GM18909 (cell line): ENCODE measurements at regions not wholly inside any gene's neighbourhood (a gene's known extent, or its start where the extent isn't known, plus 50 kb on each side); places are given as distances from the start of the nearest gene placed in this dataset.
"Not testable (repeated sequence)": the region's sequence is repeated elsewhere in the genome, so short reads cannot be mapped to it uniquely, and the experiment has no call there.

ENCODE experiments used
- ATAC-seq: cut with Tn5 transposase; IDR thresholded peaks from one replicate; pipeline ENCODE4 v1.9.1; 2021; ENCODE audit warnings: mild to moderate bottlenecking; ENCODE audit not compliant: unreplicated experiment, poor library complexity

DNA sequence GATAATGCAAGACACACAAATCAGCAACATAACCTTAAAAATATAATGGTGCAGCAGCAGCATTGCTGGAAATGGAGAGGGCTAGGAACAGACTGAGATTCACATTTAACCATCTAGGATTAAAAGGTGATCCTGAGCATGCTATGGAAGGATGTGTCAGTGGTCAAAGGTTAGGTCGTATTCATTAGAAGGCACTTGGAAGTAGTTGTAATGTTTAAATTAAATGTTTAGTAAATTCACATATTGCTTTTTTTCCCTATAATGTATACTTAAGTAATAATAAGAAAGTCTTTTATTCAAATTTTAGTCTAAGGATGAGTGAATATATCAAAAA is 368.6 kb upstream of the PDE3A start:
- ATAC-seq, result no peak

DNA sequence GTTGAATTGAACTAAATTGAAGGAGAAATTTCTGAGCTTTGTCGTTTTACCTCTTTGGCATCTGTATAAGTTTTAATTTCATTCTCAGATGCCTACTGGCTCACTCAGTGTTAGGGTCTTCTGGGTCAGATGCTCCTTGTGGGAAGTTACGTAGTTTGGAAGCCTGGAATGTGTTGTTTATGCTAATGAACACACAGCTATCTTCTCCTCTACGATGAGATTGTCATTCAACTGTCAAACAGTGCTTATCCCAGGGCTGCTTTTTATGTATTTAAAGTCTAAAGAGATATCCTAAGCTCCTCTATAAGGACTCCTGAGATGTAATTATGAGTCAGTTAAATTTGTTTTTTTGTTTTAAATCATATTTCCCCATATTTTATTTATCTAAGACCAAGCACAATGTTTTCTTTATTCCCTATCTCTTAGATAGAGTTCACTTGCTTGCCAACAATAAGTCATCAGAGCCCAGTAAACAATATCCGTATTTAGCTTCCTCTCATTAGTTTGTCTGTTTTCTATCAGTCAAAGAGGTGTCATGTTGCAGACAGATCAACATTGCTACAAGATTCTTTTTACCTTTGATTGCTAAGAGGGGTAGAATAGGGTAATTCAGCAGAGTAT is 368.0 kb upstream of the PDE3A start:
- no peak for ATAC-seq

DNA sequence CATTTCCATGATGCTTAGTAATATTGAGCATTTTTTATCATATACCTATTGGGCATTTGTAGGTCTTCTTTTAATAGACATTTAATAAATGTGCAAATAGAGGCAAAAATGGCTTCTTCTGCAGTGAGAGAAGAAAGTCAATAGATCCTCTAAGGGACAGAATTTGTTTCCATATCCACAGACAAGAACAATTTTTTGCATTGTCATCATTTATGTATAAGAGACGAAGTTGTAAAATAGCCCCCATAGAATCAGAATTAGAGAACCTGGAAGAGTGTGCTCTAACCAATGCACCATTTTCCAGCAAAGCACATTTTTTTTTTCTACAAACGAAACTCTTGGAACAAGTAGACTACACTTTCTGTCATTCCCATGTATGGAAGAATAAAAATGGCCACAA is 365.1 kb upstream of the PDE3A start:
- no peak for ATAC-seq

DNA sequence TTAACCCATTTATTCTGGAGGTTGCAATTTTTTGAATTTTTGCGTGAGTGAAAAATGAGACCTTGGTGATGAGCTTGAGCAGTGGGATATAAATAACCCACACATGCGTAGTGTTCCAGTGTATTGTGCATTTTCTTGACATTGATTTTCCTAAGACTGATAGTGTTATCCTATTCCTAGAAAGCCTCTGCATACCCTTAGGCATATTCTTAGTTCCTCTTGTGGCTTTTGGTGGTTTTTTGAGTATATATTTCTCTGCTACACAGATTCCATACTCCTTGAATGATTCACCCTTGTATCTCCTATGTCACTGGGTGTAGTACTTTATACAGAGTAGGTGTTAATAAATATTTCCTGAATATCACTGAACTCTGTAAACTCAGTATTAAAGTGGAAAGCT is 363.4 kb upstream of the PDE3A start:
- no peak for ATAC-seq

DNA sequence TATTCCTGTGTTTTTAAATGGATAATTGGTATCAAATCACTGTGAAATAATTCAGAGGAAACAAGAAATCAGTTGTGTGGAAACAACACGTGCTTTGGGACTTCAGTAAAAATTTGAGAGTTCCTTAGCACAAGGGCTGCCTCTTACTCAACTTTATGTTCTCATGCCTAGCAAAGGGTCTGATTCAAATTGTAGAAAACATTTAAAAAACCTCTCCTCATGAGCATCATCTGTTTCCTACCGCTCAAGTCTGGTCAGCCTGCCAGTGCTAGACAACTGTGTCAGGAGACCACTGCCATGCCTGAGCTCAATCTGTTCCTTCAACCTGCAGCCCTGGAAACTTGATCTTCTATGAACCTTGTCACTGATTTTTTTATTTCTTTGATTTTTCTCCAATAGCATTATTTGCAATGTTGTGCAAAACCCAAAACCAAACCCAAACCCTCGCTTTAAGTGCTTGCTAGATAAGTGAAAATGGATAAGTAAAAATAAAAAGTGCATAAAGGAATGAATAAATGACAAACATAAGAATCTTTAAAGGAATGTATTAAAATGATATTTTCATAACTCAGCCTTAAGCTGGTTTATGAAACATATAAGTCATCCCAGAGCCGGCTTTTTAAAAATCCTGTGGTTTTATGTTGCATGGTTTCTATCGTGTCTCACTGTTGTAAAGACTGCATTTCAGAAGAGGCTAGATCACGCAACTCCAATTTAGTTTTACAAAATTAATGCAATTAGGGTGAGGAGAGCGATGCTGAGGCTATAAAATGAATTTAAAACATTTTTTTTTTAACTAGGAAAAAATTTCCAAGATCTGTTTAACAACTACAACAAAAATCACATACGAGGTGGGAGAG is 361.2 kb upstream of the PDE3A start:
- ATAC-seq, result no peak

DNA sequence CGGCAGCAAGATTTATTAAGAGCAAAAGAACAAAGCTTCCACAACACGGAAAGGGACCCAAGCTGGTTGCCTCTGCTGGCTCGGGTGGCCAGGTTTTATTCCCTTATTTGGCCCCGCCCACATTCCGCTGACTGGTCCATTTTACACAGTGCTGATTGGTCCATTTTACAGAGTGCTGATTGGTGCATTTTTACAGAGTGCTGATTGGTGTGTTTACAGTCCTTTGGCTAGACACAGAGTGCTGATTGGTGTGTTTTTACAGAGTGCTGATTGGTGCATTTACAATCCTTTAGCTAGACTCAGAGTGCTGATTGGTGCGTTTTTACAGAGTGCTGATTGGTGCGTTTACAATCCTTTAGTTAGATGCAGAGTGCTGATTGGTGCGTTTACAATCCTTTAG is 358.4 kb upstream of the PDE3A start:
- not testable (repeated sequence) for ATAC-seq

DNA sequence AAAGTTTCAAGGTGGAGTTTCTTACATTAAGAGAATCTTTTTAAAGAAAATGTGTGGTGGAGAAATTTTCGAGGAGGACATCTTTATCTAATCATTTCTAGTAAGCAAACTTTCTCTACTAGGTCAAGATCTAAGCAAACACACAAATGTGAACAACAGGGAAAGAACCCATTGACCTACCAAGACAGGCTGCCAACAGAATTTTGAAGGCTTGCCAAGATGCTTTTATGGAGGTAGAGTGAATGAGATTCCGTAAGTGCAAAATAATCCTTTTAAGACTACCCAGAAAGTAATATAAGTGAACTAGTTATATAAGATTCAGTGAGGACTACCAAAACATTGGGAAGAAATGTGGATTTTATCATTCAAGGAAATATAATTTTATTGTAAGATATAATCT is 357.1 kb upstream of the PDE3A start:
- no peak for ATAC-seq

DNA sequence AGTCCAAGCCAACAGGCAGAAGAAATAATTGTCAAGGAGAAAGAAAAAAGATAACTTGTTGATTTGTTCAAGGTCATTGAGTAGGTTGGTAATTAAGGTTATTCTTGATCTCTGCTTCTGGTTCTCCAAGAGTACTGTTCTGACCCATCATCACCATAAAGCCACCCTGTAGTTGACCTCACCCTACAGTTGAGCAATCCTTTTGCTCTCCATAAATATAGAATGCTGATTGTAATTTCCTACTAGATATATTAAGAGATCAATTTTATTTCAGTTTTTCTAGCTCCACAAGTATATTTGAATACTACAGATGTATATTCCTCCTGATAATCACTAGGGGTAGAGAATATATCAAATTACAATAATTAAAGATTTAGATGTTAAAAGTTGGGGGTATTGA is 350.5 kb upstream of the PDE3A start:
- no peak for ATAC-seq

DNA sequence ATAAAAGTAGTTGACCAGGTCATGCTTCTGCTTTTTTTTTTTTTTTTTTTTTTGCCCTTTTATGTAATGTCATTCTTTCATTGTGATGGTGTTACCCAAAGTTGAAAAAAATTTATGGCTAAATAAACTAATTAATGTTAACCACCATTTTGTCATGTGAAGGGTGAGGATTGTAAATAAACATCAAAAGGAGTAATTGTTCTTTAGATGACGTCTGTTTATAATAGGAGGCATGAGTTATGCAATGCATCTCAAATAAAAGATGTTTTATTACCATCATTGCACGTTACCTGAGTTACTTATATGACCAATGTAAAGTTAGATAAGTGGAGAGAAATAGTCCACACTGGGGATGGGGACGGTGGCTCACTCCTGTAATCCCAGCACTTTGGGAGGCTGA is 349.9 kb upstream of the PDE3A start:
- ATAC-seq, result no peak

DNA sequence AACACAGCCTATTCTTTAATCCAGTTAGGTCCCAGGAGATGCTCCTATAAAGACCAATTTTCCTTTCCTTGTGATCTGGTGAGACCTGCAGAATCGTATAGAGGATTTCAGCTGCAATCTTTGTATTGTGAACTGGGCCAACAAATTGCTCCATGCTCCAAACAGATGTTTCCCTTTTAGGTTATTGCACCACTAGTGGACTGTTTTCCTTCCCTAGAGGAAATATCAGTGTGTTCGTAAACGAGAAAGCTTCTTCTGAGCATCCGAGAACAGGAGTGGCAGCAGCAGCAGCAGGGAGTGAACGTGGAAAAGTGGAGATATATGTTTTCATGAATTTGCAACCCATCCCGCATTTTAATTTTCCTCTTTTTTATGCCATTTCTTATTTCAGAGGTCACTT is 344.1 kb upstream of the PDE3A start:
- ATAC-seq, result no peak

DNA sequence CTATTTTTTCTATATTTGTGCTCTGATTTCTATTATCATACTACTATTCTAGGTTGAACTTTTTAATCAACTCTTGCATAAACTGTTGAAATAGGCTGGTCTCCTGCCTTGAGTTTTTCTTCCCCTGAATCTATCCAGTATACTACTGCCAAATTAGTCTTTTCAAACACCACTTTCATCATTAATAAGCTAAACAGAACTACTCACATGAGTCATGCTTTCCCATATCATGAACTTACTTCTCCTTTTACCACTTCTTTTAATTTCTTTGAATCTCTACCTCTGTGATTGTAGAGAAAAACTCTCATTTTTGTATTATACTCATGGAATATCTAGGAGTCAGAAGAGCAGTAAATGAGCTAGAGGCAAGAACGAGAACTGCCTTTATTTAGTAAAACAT is 340.3 kb upstream of the PDE3A start:
- ATAC-seq, result no peak

DNA sequence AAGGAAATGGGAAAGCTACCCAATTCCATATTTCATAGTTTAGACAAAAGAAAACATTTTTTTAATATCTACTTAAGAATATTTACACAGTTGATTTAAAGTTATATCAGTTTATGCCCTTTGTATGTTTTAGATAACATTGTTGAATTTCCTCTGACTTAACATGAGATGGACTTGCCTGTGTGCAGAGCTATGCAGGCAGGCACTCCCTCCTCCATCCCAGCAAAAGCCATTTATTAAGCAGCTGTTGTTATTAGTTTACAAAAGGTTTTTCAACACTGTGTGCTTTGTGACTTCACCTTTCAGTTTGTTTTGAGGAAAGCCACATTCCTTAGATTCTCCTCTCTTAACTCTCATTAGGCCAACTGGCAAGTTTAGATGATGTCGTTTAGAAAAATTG is 337.5 kb upstream of the PDE3A start:
- no peak for ATAC-seq

DNA sequence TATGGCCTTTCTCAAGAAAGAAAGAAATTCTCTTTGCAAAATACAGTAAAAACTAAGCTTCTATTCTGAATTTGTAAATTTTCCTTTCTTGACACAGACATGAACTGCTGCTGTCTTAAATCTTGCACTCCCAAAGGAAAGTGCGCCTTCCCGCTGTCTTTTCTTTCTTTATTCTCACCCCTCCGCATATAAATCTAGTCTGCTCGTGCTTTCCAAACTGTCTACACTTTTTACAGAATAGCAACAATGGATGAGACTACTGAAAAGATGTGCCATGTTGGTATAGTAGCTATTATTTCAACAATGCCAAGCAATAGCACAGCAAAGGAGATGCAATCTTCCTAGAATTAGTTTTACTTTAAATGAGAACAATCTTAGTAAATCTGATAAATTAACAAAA is 328.8 kb upstream of the PDE3A start:
- no peak for ATAC-seq

DNA sequence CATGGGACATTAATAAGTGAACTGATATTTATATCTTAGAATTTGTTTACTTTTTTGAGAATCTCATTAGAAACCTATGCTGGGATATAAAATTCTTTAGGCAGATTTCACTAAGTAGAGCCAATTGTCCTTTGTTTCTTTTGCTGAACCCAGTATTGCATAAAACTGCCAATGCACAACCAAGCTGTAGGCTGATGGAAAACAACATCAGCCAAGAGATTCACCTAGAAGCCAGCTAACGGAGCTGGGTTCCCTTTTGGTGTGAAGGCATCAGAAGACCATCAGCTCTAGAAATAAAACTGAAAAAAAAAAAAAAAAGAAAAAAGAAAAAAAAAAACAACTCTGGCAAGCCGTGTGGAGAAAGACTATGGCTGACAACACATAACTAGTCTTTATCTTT is 328.2 kb upstream of the PDE3A start:
- no peak for ATAC-seq

DNA sequence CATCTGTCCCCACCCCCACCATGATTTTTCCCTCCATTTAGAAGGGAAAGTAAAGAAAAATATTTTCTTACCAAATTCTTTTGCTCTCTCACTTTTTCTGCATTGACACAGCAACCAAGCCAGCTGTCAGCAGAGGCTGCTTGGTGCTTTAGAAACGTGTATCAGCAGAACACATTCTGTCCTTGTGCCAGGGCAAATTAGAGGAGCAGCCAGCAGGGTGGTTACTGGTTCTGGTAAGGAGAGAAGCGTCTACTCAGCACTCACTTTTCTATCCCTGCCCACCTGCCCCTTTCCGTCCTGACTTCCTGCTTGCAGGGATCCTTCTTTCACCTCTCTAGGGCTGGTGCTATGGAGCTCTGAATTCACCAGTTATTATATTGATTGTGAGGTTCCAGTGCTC is 327.5 kb upstream of the PDE3A start:
- no peak for ATAC-seq

DNA sequence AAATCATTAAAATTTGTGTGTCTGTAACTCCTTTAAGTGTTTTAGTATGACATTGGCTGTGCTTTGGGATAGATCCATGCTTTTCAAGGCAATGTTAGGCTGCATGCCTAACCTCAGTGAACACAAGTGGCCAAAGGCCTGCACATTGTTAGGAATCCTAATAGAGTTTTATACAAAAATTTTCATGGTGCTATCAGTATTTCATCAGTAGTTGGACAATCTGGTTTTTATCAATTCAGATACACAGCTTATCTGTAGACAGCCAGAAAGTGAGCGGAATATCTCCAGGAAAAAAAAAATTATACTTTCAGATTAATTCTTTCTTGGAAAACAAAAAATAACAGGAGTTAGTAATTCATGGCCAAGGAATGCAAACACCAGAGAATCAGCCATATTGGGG is 324.0 kb upstream of the PDE3A start:
- no peak for ATAC-seq

DNA sequence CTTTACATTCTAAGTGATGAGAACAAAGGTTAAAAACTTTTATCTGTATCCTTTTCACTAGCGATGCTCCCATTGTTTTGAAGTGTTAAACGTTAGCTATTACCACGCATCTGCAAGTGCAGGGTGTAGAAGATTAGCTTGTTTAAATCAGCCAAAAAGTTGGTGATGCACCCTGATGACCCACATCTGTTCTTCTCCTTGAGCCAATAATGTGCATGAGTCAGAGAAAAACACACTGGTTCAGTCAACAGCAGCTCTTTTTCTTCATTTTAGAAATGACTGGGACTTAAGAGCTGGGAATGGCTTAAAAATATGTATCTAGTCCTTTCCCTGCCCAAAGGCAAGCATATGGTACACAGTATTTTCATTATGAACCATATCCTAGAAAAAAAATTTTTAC is 323.5 kb upstream of the PDE3A start:
- ATAC-seq, result no peak

DNA sequence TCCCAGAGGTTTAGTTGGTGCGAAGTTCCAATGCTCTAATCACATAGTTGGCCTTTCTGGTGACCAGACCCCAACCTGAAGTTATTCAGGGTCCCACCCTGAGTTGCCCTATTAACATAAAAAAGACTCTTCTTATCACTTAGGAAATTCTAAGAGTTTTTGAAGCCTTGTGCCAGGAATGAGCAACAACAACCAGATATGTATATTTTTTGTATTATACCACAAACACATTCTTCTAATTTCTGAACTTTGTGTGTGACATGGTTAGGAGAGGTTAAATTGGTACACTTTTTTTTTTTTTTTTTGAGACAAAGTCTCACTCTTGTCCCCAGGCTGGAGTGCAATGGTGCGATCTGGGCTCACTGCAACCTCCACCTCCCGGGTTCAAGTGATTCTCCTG is 320.4 kb upstream of the PDE3A start:
- ATAC-seq, result no peak

DNA sequence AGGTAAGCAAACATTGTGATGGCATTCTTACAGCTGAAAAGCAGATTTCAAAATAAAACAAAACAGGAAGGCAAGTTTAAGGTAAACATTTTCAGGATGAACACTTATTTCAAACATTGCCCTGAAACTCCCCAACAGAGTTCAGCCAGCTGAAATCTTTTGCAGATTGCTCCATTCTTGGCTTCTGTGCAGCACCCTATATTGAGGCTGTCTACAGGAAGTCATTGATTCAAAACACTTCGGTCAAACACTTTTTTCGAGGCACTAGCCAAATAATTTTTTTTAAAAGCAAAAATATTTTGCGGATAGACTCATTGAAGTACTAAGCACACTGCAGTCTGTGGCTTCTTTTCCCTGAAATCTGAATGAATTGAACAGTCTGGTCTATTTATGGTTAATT is 318.1 kb upstream of the PDE3A start:
- ATAC-seq, result no peak

DNA sequence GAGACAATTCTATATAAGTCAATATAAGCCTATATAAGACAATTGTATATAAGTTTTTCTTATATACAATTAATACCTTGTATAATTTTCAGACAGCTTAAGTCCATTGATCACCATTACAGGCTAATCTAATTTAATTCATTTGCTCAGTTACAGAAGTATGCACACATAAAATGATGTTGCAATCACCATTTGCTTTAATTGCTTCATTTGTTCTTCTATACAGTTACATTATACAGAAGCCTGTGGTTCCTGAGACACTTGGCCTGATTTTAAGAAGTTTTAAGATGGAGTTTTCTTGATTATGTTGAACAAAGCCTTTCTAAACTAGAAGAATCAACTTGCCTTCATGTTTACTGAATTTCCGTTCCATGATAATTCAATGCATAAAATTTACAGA is 314.6 kb upstream of the PDE3A start:
- ATAC-seq, result no peak

DNA sequence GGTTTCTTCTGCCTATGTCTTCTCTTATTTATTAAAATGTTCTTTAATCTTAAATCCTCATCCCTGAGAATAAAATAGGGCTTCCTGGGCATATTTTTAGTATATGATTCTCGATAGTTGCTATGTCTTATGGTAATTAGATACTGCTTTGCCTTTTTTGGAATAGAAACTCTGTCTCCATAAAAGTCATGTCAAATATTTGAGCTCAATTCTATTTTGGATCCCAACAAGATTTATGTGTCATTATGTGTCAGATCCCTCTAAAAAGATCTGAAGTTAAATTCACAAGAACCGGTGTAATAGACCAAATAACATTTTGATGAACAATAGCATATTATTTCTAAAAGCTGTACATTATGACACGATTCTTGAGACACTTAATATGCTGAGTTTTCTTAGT is 312.5 kb upstream of the PDE3A start:
- no peak for ATAC-seq

DNA sequence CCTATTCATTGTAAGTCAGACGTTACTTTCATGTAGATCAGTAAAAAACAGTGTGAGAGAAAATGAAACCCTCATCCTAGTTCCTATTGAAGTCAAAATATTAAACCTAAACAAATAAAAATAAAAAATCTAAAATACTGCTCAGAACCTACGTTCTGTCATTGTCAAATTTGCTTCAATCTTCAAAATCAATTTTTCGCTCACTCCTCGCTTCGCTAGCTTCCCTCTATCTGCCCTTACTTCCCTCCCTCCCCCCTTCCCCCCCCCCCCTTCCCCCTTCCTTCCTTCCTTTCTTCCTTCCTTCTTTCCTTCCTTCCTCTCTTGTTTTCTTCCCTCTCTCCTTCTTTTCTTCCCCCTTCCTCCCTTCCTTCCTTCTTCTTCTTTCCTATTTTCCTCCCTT is 310.9 kb upstream of the PDE3A start:
- no peak for ATAC-seq
